RWPE1 (cell line): ENCODE measurements at regions not wholly inside any gene's neighbourhood (a gene's known extent, or its start where the extent isn't known, plus 50 kb on each side); places are given as distances from the start of the nearest gene placed in this dataset.

Source experiments
- CTCF ChIA-PET: fragments of 350-600 bp; sonication (Branson Sonifier 250); formaldehyde crosslinking; extraction: SDS; loops from one replicate; lab custom pipeline; 2021; lab: Yijun Ruan, JAX
- POLR2A ChIA-PET: fragments of 400-600 bp; formaldehyde crosslinking; extraction: SDS; loops from one replicate; lab custom pipeline; 2020; ENCODE audit warnings: antibody characterized with exemption; ENCODE audit not compliant: low non-redundant PET; lab: Yijun Ruan, JAX
- DNase-seq: peaks from one replicate; pipeline ENCODE4 v3.0.0; 2012; ENCODE audit warnings: low spot score
- H3K27ac ChIP-seq: fragments of 450-650 bp; 2 replicates; pipeline ENCODE4 v1.5.1; 2017
- TF ChIP-seq, protein P1 (sequence below): fragments of 450-650 bp; conservative IDR thresholded peaks from 2 replicates; pipeline ENCODE4 v1.5.1; 2017; ENCODE audit warnings: low read depth, mild to moderate bottlenecking

GRCh38 chr14:42703501-42703900 lies 1096.8 kb downstream of the LRFN5 start:
- H3K27ac ChIP-seq, result no peak overlapping the region
- ChIA-PET CTCF (no interaction called here), POLR2A (no interaction called here)
- no peak for DNase-seq
- TF ChIP-seq, protein P1, sequence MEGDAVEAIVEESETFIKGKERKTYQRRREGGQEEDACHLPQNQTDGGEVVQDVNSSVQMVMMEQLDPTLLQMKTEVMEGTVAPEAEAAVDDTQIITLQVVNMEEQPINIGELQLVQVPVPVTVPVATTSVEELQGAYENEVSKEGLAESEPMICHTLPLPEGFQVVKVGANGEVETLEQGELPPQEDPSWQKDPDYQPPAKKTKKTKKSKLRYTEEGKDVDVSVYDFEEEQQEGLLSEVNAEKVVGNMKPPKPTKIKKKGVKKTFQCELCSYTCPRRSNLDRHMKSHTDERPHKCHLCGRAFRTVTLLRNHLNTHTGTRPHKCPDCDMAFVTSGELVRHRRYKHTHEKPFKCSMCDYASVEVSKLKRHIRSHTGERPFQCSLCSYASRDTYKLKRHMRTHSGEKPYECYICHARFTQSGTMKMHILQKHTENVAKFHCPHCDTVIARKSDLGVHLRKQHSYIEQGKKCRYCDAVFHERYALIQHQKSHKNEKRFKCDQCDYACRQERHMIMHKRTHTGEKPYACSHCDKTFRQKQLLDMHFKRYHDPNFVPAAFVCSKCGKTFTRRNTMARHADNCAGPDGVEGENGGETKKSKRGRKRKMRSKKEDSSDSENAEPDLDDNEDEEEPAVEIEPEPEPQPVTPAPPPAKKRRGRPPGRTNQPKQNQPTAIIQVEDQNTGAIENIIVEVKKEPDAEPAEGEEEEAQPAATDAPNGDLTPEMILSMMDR, result no peak

DNA sequence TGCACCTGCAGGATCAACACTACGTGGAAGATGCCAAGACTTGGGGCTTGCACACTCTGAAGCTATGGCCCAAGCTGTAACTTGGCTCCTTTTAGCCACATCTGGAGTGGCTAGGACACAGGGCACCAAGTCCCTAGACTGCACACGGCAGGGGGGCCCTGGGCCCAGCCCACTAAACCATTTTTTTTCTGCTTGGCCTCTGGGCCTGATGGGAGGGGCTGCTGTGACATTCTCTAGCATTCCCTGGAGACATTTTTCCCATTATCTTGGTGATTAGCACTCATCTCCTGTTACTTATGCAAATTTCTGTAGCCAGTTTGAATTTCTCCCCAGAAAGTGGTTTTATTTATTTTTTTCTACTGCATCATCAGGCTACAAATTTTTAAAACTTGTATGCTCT lies 1080.7 kb downstream of the LRFN5 start:
- ChIA-PET POLR2A (no interaction called here), CTCF (no interaction called here)
- no peak overlapping the region for H3K27ac ChIP-seq
- TF ChIP-seq, protein P1, result no peak
- no peak for DNase-seq

DNA sequence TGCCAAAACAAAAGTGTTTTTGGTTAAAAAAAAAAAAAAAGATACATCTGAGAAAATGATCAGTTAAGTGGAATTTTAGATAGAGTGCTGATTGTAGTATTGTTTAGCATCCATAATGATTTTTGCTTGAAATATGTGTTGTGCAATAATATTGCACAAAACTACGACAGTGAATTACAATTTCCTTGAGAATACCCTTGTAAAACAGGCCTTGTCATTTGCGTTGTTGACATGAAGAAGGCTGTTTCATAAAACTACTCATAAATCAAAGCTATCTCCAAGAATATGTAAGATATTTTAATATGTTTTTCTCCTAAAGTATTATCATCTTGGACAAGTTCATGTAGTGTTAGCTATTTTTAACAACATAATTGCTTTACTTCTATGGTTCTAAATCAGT lies 1077.0 kb downstream of the LRFN5 start:
- TF ChIP-seq, protein P1, result no peak
- H3K27ac ChIP-seq, result no peak overlapping the region
- DNase-seq, result no peak
- ChIA-PET POLR2A (no interaction called here), CTCF (no interaction called here)

GRCh38 chr14:42676636-42677035 lies 1070.0 kb downstream of the LRFN5 start:
- DNase-seq, result no peak
- TF ChIP-seq, protein P1, result no peak
- H3K27ac ChIP-seq, result no peak overlapping the region
- POLR2A ChIA-PET, result no interaction called here
- CTCF ChIA-PET, result no interaction called here

GRCh38 chr14:42673963-42674362 lies 1067.3 kb downstream of the LRFN5 start:
- no peak for DNase-seq
- H3K27ac ChIP-seq, result no peak overlapping the region
- ChIA-PET POLR2A (no interaction called here), CTCF (interaction anchor here (1.0 kb wide), 1 partner anchor 16 kb away, joined by 4 read pairs; no protein-coding TSS in a partner anchor)
- TF ChIP-seq, protein P1, result no peak

GRCh38 chr14:42671636-42672035 lies 1065.0 kb downstream of the LRFN5 start:
- TF ChIP-seq, protein P1, result no peak
- ChIA-PET CTCF (interaction anchor here (0.6 kb wide), 1 partner anchor 1250 kb away, joined by 3 read pairs; no protein-coding TSS in a partner anchor), POLR2A (no interaction called here)
- no peak overlapping the region for H3K27ac ChIP-seq
- no peak for DNase-seq

- ChIA-PET CTCF (no interaction called here), POLR2A (no interaction called here)
- TF ChIP-seq, protein P1, result no peak
- H3K27ac ChIP-seq, result no peak overlapping the region
- DNase-seq, result no peak
Measured at GRCh38 chr14:42665083-42665482, 1058.4 kb downstream of the LRFN5 start.
